ENCODE measurements at regions not wholly inside any gene's neighbourhood (a gene's known extent, or its start where the extent isn't known, plus 50 kb on each side); places are given as distances from the start of the nearest gene placed in this dataset.

DNA sequence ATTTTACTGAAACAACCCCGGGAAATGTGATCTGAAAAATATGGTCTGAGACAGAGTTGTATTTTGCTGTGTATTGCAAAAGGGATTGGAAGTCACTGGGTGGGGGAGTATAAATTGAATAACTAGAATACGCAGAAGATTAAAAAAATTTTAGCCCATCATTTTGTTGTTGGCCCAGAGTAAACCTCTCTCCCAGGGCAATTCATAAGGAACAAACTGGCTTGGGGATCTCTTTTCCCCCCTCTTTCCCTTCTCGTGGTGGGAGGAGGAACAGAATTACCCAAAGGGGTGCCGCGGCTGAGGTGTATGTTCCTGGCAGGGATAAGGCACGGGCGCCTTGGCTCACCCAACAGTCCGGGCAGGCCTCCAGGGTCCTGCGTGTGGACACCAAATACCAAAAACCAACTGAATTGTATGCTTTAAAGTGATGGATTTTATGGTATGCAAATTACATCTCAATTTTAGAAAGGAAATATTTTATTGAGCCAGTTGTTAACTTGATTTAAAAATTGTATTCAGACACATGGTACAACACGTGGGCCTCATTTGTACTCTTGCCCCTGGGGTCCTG is 121.2 kb upstream of the SPRED2 start:
- no peak for DNase-seq

GRCh38 chr2:65551528-65551927 is 119.1 kb upstream of the SPRED2 start:
- DNase-seq, result no peak

DNA sequence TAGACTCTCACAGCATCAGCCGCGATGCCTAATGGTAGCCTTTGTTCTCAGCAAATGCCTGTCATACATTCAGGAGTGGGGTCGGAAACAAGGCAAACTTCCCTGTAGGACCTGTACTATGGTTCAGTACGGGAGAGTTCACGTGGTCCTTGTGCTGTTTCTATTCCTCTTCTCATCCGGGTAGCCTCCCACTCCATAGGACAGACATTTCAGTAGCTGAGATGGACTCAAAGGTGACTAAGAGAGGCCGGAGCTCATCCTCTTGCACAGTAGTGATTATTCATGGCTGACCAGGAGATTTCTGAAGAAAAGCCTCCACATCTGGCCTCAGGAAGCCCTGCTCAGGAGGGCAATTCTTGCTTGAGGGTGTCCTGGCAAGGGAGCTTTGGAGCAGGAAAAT is 117.8 kb upstream of the SPRED2 start:
- DNase-seq, result no peak

DNA sequence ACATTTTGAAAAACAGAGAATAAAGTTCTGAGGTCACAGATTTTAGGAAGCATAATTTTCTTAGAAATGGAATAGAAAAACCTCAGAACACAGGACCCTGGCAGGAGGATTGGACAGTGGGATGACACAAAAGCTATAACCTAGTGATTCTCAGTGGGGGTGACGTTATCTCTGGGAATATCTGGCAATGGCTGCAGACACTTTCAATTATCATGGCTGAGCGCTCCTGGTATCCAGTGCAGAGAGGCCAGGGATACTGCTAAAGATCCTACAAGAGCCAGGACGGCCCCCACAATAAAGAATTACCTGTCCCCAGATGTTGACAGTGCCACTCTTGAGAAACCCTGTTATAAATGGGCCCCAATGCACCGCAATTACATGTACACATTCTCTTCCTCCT is 117.2 kb upstream of the SPRED2 start:
- DNase-seq, result no peak

DNA sequence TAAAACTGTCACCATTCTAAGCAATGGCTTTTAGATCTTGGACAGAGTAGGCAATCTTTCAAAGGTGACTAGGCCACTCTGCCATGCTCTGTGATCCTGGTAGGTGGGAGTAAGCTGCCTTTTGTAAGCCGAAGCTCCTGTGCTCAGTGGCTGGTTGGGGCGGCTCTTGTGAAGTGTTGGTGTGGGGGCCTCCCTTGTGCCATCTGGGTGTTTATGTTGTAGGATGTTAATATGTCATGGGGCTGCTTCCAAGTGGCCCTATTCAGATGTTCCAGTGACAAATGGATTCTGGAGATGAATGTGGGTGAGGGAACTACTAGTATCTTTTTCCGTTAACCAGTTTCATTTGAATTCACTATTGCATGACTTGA is 116.8 kb upstream of the SPRED2 start:
- DNase-seq, result no peak

- peak; percentile 24 for DNase-seq
These were observed 116.3 kb upstream of the SPRED2 start for GRCh38 chr2:65548576-65549256.

DNA sequence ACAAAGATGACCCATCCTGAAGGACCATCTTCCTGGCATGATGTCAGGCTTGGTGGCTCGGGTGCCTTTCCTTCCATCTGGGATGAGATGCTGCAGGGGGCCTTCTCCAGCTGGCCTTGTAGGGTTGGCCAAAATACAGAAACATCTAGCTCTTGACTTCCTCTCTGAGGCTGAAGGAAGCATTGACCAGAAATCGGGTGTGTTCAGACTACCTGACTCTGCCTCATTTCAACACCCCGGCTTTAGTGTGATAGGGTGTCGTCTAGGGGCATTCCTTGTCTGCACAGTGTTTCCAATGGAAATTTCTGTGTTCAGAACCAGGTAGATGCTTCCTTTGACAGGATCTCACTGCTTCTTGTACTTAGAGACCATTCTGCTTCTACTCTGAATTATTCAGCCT is 115.7 kb upstream of the SPRED2 start:
- no peak for DNase-seq

- DNase-seq, result peak; percentile 20
These were observed 113.7 kb upstream of the SPRED2 start for GRCh38 chr2:65545837-65546805.

GRCh38 chr2:65541773-65542172 is 109.4 kb upstream of the SPRED2 start:
- no peak for DNase-seq

DNA sequence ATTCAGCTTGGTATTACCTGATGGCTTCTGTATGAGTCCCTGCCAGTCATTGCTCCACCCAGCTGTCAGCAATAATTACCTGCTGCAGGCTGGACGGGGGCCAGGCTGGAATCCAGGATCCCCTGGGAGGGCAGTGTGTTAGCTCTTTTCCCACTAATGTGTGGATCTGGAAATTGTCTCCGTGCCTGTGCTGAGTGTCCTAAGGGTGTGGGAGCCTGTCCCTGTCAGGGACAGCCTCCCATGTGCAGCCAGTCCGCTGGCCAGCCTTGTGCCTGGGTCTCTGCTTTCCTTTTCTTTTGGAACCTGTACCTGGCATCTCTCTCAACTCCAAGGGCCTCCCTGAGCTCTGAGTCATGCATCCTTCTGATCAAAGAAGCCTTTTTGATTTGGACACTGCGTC is 107.2 kb upstream of the SPRED2 start:
- DNase-seq, result no peak

GRCh38 chr2:65537651-65538385 is 105.4 kb upstream of the SPRED2 start:
- DNase-seq, result peak; percentile 17

- no peak for DNase-seq
These were observed 104.2 kb upstream of the SPRED2 start for GRCh38 chr2:65536596-65536995.

DNA sequence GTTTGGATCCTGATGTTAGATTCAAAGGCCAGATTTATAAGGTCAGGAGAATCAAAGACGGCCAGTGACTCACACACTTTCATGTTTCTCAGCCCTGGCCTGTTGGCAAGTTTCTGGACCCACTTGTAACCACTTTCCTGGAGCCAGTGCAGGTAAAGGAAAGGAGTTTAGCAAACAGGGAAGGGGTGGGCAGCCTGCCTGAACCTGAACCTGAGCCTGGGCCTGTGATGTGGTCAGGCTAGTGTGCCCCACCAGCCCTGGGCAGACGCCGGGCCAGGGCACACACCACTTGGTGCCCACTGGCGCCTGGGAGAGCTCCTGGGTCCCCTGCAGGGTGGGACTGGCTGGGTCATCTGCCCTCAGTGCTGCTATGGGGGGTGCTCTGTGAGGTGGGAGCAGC is 100.5 kb upstream of the SPRED2 start:
- no peak for DNase-seq

DNA sequence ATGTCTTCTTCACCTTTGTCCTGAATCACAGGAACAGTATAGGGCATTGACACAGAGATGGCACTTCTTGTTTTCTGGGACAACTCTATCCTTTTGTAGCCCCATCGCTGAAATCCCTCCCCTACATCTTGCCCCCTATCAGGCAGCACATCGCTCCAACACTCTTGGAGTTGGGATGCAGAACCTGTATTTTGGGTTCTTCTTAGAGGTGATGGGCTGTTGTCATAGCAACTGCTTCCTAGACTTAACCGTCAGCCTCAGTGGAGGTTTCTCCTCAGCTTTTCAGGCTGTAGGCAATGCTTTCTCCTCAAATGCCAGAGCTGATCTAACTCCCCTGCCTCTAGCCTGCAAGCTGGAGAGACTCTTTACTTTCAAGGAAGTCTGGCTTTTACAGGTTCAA is 99.9 kb upstream of the SPRED2 start:
- DNase-seq, result no peak

DNA sequence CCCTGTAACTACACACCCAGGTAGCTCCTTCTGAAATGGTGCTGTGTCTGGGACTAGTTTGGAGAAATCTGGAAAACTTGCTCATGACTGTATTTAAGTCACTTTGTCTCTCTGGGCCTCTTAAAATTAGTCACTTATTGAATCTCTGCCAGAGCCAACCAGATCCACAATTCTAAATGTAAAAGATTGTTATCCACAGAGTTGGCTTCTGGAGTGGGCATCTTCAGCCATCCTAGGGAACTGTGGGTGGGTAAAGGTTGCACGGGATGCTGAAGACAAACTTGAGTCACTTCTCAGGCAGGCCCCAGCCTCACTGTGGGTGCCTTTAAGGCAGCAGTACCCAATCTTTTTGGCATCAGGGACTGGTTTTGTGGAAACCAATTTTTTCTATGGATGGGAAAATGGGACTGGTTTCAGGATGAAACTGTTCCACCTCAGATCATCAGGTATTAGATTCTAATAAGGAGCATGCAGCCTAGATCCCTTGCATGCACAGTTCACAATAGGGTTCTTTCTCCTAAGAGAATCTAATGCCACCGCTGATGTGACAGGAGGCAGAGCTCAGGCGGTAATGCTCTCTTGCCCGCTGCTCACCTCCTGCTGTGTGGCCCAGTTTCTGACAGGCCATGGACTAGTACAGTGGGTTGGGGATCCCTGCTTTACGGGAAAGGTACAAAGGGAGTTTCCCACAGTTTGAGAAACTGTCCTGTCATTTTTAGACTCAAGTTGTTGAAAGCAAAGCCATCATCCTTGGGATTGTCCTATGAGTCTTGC is 98.3 kb upstream of the SPRED2 start:
- DNase-seq, result peak; percentile 49

GRCh38 chr2:65529419-65529818 is 97.0 kb upstream of the SPRED2 start:
- DNase-seq, result no peak

DNA sequence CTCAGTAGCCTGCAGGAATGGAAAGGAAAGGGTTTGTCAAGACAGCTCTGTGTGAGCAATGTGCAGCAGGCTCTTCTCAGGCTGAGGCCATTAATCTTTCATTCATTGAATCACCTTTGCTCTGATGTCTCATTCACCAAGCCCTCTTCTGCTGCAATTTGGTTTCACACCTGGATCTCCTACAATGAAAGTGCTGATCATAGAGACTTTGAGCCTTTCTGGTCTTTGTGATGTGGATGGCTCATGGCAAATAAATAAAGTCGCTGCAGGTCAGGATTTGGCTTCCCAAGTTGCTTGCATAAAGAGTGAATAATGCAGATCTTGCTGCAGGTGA is 95.8 kb upstream of the SPRED2 start:
- DNase-seq, result no peak

DNA sequence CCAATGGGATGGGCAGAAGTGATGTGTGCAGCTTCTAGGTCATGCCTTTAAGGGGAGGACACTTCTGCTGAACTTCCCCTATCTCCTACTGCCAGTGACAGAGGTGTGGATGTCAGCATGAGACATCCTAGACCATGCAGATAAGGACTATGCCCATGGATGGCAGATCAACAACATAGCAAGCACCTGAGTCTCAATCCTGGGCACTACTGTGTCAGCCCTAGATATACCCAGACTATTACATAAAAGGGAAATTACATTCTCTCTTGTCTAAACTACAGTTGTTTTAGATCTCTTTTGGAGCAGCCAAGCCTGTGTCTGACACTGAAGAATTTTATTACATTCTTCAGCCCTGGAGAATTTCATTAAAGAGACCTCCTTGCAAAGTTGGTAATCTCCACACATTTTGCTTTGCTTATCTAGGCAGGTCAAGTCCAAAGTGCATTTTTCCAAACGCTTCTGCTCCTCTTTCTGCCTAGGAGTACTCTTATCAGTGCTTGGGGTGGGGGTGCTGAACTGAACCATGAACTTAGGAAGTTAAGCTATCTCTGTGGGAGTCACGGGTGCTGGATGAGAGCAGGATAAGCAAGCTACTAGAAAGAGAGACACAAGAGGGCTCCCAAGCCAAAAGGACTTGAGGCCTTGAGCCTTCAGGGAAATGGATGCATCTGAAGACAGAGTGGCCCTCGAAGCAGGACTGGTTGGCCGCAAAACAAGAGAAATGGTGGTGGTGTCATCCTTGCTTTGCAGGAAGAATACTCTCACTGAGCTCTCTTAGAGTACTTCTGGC is 95.2 kb upstream of the SPRED2 start:
- DNase-seq, result no peak

GRCh38 chr2:65525616-65526231 is 93.3 kb upstream of the SPRED2 start:
- no peak for DNase-seq

- no peak for DNase-seq
These were observed 90.5 kb upstream of the SPRED2 start for GRCh38 chr2:65522922-65523321.

- no peak for DNase-seq
These were observed 86.4 kb upstream of the SPRED2 start for GRCh38 chr2:65518751-65519150.
